Stimulated activated CD8-positive, alpha-beta memory T cell treated with anti-CD3 and anti-CD28 coated beads, Interleukin-4, amount 100 ng/mL, for 4 hours (primary cell): ENCODE measurements at regions not wholly inside any gene's neighbourhood (a gene's known extent, or its start where the extent isn't known, plus 50 kb on each side); places are given as distances from the start of the nearest gene placed in this dataset.

Source experiments
- DNase-seq, 2 donors: peaks; one replicate each; pipeline ENCODE4 v3.0.0-alpha.2; 2020; ENCODE audit warnings: low read depth in 2 of 2, low spot score in 1 of 2

GRCh38 chr2:16162491-16163040 lies 222.2 kb downstream of the MYCN start:
- no peak for DNase-seq

GRCh38 chr2:16161768-16162490 lies 221.6 kb downstream of the MYCN start:
- DNase-seq, result no peak

GRCh38 chr2:16161085-16161565 lies 220.8 kb downstream of the MYCN start:
- no peak for DNase-seq

- no peak for DNase-seq
Measured at GRCh38 chr2:16160281-16161084, 220.1 kb downstream of the MYCN start.

GRCh38 chr2:16156411-16156810 lies 216.1 kb downstream of the MYCN start:
- no peak for DNase-seq

GRCh38 chr2:16155766-16156165 lies 215.4 kb downstream of the MYCN start:
- no peak for DNase-seq

GRCh38 chr2:16155366-16155765 lies 215.0 kb downstream of the MYCN start:
- DNase-seq, result no peak

DNA sequence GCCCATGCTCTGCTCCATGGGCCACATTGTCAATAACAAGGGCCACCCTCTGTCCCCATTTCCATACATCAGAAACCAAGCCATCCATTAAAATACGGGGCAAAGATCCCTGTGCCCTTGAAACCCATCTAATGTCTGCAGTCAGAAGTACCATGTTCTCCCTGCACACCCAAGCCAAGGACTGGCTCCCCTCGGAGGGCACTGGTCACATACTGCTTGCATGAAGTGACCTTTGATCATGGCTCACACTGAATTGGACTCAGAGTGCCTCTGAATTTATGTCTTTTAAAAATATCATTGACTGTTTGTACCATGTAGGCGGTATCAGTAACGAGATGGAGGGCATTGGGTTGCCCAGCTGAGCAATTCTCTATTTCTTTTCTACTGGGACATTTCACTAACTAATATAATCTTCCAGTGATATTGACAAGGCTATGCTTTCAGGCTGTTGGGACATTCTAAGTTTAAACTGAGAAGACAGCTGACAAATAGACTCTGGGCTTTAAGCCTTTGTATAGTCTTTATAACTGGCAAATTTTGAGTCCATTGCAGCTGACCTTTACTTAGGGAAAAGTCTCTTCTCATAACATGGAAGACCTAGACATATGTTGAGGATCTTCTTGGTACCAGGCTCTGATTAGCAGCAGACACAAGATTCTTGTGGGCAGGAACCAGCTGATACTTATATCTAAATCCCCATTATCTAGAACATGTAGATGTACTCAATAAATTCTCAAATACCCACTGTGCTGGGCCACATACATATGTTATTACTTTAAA lies 214.3 kb downstream of the MYCN start:
- no peak for DNase-seq

- no peak for DNase-seq
Measured at GRCh38 chr2:16154061-16154460, 213.7 kb downstream of the MYCN start.

DNA sequence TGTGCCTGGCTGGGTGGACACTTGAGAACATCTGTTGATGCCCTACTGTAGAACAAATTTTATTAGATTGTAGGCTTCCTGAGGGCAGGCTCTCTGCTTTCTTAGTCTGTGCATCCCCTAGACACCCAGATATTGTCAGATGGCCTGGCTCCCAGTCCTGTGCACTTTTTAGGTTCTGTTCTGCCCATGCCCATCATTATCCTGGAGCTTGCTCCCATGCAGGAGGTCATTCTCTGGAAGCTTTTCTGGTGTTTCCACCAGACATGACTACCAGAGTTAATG lies 213.3 kb downstream of the MYCN start:
- no peak for DNase-seq

DNA sequence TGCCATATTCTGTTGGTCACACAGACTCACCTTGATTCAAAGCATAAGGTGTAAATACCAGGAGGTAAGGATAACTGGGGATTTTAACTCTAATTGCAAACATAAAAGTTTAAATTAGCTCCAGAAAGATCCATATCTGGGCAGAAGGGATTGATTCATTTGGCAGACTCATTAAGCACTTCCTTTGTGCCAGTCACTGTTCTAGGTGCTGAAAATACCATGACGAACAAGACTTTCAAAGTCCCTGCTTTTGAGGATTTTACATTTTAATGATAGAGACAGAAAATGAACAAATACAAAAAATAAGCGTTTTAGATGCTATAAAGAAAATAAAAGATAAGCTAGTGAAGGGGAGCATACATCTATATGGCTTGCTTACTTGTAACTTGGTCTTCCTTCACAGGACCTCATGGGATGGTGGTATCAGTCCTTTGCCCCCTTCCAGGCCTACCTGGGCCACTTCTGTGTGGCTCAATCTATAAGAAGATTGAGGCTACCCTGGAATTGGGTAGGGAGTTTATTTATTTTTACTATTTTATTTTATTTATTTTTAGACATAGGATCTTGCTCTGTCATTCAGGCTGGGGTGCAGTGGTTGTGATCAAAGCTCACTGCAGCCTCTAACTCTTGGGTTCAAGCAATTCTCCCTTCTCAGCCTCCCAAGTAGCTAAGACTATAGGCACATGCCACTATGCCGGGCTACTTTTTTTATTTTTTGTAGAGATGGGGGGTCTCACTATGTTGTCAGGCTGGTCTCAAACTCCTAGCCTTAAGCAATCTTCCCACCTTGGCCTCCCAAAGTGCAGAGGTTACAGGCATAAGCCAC lies 212.8 kb downstream of the MYCN start:
- DNase-seq, result no peak

GRCh38 chr2:16152071-16152927 lies 211.9 kb downstream of the MYCN start:
- no peak for DNase-seq

- no peak for DNase-seq
Measured at GRCh38 chr2:16151651-16152050, 211.3 kb downstream of the MYCN start.

DNA sequence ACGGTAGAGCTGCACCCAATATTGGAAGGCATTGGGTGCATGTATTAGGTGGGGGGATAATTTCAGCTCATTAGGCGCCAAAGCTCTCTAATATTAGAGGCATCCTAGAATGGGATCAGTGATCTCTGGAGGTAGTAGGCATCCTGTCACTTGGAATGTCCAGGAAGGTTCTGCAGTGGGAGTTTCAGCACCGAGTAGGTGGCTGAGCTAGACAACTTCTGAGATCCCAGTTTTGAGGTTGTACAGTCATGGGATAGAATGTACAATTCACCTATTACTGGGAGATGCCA lies 210.9 kb downstream of the MYCN start:
- no peak for DNase-seq

- DNase-seq, result no peak
Measured at GRCh38 chr2:16150456-16151280, 210.3 kb downstream of the MYCN start.

GRCh38 chr2:16149349-16150243 lies 209.2 kb downstream of the MYCN start:
- no peak for DNase-seq

DNA sequence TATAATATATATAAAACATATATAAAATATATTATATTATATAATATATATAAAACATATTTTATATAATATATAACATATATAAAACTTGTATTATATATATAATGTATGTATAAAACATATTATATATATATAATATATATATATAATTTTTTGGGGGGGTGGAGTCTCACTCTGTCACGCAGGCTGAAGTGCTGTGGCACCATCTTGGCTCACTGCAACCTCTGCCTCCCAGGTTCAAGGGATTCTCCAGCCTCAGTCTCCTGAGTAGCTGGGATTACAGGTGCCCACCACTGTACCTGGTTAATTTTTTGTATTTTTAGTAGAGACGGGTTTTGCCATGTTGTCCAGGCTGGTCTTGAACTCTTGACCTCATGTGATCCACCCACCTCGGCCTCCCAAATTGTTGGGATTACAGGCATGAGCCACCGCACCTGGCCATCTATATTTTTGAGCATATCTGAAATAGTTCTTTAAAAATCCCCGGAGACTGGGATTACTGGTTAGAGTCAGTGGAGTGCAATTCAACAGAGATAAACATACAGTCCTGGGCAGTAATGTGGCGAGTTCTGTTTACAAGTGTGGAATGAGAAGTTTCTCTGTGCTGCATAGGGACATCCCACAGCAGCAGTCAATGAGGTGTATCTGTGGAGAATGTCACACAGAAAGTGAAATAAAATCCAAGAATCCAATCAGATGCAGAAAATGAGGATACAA lies 208.4 kb downstream of the MYCN start:
- no peak for DNase-seq
